Prostate gland (tissue), 2 donors: ENCODE measurements at regions not wholly inside any gene's neighbourhood (a gene's known extent, or its start where the extent isn't known, plus 50 kb on each side); places are given as distances from the start of the nearest gene placed in this dataset.

ENCODE experiments used
- POLR2A ChIP-seq: fragments of 450-650 bp; IDR thresholded peaks from one replicate; pipeline ENCODE4 v1.6.1; 2016; ENCODE audit warnings: antibody characterized with exemption, mild to moderate bottlenecking
- POLR2AphosphoS5 ChIP-seq: sonication (generic); formaldehyde crosslinking; IDR thresholded peaks from one replicate; pipeline ENCODE4 v1.6.1; 2017; ENCODE audit warnings: antibody characterized with exemption
- TF ChIP-seq, protein P1 (sequence below), 4 experiments: fragments of 200-600 bp in 2 of 4; fragments of 450-650 bp in 2 of 4; sonication (generic) in 2 of 4; IDR thresholded peaks; 1 replicate in 3 of 4; 2 replicates in 1 of 4; pipeline ENCODE4 v1.5.1; 2016 to 2019; ENCODE audit warnings: antibody characterized with exemption in 4 of 4, mild to moderate bottlenecking in 2 of 4, moderate library complexity in 2 of 4

DNA sequence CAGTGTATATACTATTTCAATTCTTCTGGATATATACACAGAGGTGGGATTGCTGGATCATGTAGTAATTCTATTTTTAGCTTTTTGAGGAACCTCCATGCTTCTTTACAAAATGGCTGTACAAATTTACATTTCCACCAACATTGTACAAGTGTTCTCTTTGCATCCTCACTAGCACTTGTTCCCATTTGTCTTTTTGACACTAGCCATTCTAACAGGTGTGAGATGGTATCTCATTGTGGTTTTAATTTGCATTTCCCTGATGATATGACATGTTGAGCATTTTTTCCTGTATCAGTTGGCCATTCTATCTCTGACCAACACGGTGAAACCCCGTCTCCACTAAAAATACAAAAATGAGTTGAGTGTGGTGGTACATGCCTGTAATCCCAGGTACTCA, 68.1 kb upstream of the PMEPA1 start:
- TF ChIP-seq, protein P1, sequence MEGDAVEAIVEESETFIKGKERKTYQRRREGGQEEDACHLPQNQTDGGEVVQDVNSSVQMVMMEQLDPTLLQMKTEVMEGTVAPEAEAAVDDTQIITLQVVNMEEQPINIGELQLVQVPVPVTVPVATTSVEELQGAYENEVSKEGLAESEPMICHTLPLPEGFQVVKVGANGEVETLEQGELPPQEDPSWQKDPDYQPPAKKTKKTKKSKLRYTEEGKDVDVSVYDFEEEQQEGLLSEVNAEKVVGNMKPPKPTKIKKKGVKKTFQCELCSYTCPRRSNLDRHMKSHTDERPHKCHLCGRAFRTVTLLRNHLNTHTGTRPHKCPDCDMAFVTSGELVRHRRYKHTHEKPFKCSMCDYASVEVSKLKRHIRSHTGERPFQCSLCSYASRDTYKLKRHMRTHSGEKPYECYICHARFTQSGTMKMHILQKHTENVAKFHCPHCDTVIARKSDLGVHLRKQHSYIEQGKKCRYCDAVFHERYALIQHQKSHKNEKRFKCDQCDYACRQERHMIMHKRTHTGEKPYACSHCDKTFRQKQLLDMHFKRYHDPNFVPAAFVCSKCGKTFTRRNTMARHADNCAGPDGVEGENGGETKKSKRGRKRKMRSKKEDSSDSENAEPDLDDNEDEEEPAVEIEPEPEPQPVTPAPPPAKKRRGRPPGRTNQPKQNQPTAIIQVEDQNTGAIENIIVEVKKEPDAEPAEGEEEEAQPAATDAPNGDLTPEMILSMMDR (IDR thresholded peaks at IDR 0.05): no peak
- TF ChIP-seq POLR2AphosphoS5: no peak
- no peak for TF ChIP-seq POLR2A
